Uterus (tissue), 2 donors: ENCODE measurements at regions not wholly inside any gene's neighbourhood (a gene's known extent, or its start where the extent isn't known, plus 50 kb on each side); places are given as distances from the start of the nearest gene placed in this dataset.
"Not testable (repeated sequence)": the region's sequence is repeated elsewhere in the genome, so short reads cannot be mapped to it uniquely, and the experiment has no call there.

Source experiments
- POLR2A ChIP-seq, 2 donors: fragments of 450-650 bp; IDR thresholded peaks; one replicate each; pipeline ENCODE4 v1.6.1; 2016; ENCODE audit warnings: antibody characterized with exemption in 2 of 2, mild to moderate bottlenecking in 1 of 2, moderate library complexity in 1 of 2
- TF ChIP-seq, protein P1 (sequence below), 4 experiments: fragments of 200-600 bp in 2 of 4; fragments of 450-650 bp in 2 of 4; sonication (generic) in 2 of 4; IDR thresholded peaks; one replicate each; pipeline ENCODE4 v1.5.1; 2016 to 2019; ENCODE audit warnings: antibody characterized with exemption in 4 of 4, mild to moderate bottlenecking in 2 of 4, moderate library complexity in 1 of 4

DNA sequence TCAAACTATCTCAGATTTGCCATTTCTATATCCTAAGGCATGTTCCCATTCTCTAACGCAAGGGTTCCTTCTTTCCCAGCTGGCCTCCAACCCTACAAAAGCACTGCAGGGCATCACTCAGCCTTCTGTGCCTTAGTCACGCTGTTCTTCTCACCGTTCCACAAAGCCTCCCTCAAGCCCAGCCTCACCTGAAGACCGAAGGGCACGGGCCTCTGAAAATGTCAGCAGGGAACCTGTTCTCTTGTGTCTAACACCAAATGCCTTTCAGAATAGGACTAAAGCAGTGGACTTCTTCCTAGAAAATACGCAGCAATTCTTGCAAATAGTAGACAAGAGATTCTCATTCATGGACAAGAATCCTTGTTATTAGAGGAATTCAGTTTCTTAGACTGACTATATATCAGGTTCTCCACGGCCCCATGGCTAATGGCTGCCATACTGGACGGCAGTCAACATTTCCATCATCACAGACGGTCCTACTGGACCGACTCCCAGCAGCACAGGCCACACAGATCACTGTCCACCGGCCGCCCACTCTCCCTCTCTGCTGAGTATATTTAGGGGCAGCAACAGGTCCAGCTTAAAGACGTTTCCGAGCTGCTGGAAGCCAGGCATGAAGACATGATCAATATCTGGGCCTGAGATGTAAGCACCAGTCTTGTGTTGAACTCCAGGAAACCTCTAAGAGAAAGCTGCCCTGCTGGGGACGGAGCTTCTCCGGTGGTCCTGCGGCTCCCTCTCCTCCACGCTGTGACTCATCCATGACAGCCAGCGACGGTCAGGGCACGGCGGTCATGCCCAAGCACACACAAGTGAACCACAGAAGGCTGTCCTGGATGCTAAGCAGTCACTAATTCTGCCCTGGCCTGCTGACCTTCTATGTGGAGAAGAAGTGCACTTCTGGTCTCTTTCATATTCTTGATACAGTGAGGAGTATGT lies 61.8 kb upstream of the TNK2 start:
- TF ChIP-seq, protein P1, sequence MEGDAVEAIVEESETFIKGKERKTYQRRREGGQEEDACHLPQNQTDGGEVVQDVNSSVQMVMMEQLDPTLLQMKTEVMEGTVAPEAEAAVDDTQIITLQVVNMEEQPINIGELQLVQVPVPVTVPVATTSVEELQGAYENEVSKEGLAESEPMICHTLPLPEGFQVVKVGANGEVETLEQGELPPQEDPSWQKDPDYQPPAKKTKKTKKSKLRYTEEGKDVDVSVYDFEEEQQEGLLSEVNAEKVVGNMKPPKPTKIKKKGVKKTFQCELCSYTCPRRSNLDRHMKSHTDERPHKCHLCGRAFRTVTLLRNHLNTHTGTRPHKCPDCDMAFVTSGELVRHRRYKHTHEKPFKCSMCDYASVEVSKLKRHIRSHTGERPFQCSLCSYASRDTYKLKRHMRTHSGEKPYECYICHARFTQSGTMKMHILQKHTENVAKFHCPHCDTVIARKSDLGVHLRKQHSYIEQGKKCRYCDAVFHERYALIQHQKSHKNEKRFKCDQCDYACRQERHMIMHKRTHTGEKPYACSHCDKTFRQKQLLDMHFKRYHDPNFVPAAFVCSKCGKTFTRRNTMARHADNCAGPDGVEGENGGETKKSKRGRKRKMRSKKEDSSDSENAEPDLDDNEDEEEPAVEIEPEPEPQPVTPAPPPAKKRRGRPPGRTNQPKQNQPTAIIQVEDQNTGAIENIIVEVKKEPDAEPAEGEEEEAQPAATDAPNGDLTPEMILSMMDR (IDR thresholded peaks at IDR 0.05), result not testable (repeated sequence)
- not testable (repeated sequence) for TF ChIP-seq POLR2A (IDR thresholded peaks at IDR 0.05)
